NCI-H510A treated with DMSO at 0.1 percent for 48 hours (cell line): ENCODE measurements at regions not wholly inside any gene's neighbourhood (a gene's known extent, or its start where the extent isn't known, plus 50 kb on each side); places are given as distances from the start of the nearest gene placed in this dataset.

Experiments
- DNase-seq: peaks from one replicate; lab custom pipeline; 2025; lab: John Stamatoyannopoulos, UW

- no peak for DNase-seq
Observed at GRCh38 chr10:62453274-62453673, 79.1 kb downstream of the ZNF365 start.

DNA sequence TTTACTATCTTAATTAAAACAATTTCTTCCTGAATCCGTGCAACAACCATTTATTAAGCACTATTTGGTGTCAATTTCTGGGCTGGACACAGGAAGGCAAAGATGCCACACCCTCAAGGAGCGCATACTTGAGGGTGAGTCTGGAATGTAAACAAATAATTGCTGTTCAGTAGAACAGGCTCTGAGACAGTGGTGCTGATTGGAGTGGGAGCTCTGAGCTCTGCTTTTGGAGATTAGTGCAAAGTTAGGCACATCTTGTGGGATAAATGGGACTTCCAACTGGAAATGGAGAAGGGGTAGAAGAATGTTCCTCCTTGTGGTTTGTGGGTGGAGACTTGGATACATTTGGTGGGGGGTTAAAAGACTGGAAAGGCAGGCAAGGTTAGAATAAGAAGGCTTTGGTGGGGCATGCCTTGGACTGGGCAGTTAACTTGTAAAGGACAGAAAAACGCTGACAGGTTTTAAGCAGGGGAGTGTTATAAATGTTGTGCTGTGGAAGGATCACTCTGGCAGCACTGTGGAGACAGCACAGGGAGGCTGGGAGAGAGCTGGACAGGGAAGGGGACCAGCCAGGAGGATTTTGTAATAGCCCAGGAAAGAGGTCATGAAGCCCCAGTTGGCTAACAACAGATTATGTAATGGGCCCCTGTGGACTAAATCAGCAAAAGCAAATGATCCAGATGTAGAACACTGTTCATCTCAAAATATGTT is 80.7 kb downstream of the ZNF365 start:
- DNase-seq = no peak

DNA sequence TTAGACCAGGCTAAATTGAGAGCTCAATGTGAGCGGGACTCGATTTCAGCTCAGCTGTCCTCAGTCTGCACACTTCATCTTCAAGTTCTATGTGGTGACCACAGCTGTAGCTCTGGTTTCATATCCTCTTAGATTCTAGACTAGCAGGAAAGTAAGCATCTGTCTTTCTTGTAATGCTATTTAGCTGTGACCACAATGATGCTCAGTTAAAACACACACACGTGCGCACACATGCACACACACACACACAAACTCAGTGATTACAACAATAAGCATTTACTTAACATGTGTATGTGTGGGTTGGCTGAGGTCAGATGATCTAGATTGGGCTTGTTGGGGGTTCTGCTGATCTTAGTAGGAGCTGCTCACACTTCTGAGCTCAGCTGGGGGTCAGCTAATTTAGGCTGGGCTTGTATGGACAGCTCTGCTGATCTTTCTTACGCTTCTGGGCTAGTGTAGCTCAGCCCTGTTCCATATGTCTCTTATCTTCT is 82.5 kb downstream of the ZNF365 start:
- no peak for DNase-seq

DNA sequence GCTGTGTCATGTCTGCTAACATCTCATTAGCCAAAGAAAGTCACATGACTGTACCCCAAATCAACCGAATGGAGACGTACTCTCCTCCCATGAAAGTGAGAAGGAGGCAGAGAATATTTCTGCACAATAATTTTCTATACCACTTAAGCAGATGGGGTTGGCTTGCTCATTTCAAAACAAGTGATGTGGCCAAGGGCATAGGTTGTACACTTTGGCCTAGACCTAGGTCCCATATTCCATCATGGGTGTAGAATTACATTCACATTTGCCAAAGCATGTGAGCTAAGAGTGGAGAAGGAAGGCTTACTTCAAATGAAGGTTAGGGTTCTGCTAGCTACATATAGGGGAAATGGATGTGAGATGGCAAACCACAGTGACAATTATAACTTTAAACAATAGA is 83.0 kb downstream of the ZNF365 start:
- DNase-seq = no peak

- no peak for DNase-seq
Observed at GRCh38 chr10:62457598-62457997, 83.4 kb downstream of the ZNF365 start.

- DNase-seq = no peak
Observed at GRCh38 chr10:62459072-62459471, 84.9 kb downstream of the ZNF365 start.

GRCh38 chr10:62459500-62459899 is 85.3 kb downstream of the ZNF365 start:
- DNase-seq = no peak

DNA sequence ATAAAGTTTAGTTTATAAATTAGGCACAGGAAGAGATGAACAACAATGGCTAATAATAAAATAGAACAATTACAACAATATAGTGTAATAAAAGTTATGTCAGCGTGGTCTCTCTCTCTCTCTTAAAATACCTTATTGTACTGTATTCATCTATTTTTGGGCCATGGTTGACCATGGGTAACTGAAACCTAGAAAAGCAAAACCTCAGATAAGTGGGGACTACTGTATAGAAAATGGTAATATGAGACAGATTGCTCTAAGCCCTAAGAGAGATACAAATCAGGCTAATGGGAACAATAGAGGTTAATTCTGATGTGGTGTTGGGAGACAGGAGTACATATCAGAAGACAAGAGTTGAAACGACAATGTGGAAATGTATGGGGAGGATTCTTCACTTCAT is 86.2 kb downstream of the ZNF365 start:
- no peak for DNase-seq

DNA sequence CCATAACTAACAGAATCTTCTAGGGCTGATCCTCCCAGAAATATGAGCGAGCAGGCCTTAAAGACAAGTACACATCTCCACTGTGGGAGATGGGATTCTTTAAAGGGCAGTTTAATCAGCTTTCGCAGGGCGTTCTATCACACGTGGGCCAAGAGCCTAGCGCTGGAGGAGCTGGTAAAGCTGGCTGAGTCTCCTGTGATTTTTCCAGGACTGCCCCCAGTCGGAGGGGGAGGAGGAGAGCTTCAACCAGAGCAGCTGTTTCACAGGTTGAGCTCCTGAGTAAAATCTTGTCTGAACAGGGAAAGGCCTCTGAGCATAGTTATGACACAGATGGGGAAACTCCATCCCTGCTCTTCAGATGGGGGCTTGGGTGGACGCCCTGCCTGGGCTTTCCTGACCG is 87.0 kb downstream of the ZNF365 start:
- DNase-seq = no peak

DNA sequence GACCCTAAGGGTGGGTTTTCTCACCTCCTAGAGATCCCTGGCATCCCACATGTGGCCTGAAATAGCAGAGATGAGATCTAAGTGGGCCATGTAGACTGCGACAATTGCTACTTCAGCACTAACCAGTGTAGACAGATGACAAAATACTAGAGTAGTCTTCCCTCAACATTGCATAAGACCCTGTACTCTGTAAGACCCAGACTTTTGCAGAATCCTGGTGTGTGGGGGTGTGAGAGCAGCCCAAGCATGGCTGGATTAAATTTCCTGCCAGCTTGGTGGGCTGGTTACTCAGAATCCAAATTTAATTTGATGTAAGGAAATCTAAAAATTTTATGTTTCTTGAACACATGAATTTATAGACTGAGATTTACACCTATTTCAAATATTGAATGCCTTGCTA is 88.3 kb downstream of the ZNF365 start:
- DNase-seq = no peak

GRCh38 chr10:62463364-62463763 is 89.2 kb downstream of the ZNF365 start:
- no peak for DNase-seq

DNA sequence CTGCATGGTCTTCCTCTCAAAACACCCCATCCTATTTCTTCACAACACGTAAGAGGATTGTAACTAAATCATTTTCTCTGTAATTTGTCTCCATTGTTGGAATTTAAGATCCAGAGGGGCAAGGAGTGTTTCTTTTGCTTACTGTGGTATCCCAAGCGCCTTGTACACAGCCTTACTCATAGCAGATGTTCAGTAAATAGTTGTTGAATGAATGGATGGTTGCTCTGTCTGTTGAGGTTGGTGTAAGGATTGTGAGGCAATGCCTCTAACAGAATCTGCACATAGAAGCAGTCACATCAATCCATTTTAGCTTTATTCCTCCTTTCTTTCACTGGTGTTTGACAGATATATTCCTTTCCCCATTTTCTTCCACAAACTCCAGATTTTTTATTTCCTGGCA is 90.1 kb downstream of the ZNF365 start:
- DNase-seq = no peak

DNA sequence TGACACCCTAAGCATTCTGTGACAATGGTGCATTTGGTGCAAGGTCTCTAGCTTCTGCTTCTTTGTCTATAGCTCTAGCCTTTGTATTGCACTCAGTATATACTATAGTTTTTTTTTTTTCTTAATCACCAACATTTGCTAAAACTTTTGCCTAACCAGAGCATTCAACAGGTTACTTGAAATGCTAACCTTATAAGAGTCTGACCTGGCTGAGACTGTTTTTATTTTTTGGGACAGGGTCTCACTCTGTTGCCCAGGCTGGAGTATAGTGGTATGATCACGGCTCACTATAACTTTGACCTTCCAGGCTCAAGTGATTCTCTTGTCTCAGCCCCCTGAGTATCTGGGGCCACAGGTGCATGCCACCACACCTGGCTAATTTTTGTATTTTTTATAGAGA is 92.4 kb downstream of the ZNF365 start:
- DNase-seq = no peak

- DNase-seq = no peak
Observed at GRCh38 chr10:62467527-62467926, 93.4 kb downstream of the ZNF365 start.

GRCh38 chr10:62471711-62472110 is 97.5 kb downstream of the ZNF365 start:
- no peak for DNase-seq

GRCh38 chr10:62473241-62473640 is 99.1 kb downstream of the ZNF365 start:
- DNase-seq = no peak

GRCh38 chr10:62475551-62475950 is 101.4 kb downstream of the ZNF365 start:
- no peak for DNase-seq

DNA sequence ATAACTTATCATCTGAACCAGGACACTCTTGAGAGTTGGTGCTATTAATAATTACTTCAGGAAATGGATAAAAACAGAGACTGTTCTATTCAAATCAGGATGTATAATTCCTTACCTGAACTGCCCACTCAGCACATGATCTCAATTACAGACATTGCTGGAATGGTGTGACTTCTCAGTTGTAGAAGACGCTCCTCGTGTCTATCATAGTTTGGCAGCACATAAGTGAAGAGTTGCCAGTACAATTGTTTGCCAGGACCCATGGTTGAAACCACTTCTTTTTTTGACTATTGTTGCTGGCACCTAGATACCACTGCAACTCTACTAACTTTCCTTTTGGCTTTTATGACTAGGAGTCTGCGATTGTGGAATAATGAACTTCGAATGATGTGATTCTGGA is 105.4 kb downstream of the ZNF365 start:
- DNase-seq = no peak

DNA sequence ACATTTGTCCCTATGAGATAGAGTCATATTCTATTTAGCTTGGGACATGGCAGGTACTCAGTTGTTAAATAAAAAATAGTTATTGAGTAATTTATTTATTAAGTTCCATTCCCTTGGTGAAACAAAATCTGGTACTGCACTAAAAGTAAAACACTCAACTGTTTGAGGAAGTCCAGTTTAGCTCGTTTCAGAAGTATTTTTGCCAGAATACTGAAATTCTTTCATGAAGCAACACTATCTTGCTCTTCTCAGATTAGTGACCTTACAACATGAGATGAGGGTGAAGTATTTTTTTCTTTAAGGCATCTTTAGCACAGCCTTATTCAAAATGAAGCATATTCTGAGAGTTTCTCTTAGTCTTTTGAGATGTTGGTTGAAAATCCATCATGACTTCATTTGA is 106.0 kb downstream of the ZNF365 start:
- no peak for DNase-seq

DNA sequence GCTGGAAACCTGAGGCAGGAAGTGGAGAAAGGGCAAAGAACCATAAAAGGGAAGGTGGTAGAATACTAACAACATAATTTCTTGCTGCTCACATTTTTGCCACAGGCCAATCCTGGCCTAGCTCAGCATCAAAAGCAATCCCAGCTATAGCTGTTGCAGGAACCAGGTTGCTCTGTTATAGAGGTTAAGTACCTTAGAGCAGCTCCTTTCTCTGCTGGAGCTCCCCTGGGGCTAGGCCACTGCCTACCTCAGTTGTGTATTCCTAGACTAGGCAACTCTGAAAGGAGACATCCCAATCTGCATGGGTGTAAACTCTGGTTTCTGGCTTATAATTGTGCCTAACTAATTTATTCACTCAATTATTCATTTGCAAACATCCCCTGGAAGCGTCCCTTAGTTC is 108.4 kb downstream of the ZNF365 start:
- no peak for DNase-seq

DNA sequence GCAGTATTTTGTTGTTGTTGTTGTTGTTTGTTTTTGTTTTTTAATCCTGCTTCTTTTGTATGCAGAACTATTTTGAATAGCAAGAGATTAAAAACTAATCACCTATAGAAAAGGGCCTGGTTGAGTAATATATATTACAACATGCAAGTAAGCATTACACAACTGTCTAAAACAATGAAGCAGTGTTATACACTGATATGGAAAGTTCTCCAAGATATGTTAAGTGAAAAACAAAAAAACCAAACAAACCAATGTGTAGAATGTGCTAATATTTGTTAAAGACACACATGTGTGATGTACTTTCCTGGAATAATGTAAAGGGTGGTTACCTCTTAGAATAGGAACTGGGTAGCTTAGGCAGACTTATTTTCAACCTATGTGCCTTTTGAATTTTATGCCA is 117.4 kb downstream of the ZNF365 start:
- DNase-seq = no peak

GRCh38 chr10:62492012-62492869 is 118.1 kb downstream of the ZNF365 start:
- no peak for DNase-seq

DNA sequence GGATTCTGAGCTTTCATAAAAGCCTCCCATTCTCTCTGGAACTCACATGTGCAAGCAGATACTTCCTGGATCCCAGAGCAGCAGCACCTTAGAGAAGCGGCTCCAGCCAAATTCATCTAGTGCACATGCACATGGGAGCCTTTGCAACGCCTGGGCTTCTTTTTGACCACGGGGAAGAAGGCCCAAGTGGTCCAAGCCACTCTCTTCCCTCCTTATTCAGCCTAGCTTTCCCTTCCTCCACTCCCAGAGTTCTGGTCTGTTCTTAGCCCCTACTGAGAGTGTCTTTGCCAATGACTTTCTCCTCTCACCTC is 118.7 kb downstream of the ZNF365 start:
- no peak for DNase-seq

DNA sequence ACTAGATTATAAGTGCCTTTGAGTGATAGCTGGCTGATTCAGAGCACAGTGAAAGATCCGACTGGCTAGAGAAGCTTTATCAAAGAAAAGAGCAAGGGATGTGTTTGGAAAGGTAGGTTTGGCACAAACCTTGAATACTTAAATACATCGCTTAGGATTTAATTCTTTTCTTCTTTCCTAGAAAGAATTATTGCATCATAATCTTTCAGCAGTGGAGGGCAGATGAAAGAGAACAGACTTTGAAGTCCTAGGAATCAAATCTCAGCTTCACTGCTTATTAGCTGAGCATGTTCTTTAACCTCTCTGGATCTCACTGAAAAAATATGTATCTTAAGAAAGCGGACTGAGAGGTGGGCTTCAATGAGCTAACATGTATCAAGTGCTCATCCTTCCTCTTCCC is 122.8 kb downstream of the ZNF365 start:
- DNase-seq = no peak
